ENCODE measurements at regions not wholly inside any gene's neighbourhood (a gene's known extent, or its start where the extent isn't known, plus 50 kb on each side); places are given as distances from the start of the nearest gene placed in this dataset.
"Not testable (repeated sequence)": the region's sequence is repeated elsewhere in the genome, so short reads cannot be mapped to it uniquely, and the experiment has no call there.

DNA sequence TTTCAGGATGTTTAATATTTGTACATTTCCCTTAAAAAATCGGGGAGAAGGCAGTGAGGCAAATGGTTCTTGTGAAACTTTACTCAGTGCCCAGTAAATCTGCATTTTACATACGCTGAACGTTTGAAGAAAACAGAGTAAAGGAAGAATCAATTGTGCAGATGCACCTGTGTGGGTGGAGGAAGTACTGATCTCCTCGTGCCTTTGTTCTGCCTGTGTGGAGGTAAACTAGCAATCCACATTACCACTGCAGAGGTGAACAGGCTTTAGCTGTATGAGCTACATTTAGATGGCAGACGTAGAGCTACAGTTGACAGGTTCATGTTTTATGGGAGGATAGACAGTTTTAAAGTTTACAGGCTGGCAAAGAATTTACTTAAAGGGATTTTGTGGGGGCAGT, 62.7 kb upstream of the VIPR2 start:
- no peak for DNase-seq

DNA sequence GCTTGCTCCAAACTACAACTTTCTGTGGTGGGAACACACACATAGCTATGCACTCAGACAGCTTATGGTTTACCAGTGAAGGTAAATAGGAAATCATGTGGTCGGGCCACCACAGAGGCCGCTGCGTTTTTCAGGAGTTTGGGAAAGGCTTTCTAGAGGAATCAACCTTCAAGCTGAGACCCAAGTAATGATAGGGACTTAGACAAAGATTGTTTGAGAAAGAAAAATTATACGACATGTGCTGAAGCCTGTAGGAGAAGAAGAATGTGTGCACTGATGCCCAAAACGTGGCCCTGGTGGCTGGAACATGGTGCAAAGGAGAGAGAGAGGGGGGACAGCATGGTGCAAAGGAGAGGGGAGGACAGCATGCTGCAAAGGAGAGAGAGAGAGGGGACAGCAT, 61.2 kb upstream of the VIPR2 start:
- no peak for DNase-seq

DNA sequence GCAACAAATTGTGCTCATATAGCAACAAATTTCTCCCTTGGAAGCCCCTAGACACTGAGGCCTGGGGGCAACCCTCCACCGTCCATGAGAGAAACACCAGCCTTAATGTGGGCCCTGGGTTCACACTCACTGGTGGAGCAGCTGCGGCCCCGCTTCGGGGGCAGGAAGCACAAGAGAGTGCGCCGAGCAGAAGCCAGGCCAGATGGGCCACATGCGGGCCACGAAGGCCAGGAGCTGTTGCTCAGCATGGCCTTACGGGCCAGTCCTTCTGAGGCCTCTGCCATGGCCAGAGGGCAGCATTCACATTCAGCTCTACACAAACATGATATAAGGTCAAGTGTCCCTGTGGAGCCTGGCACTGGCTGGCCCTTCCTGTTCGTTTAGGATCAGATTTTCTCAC, 60.0 kb upstream of the VIPR2 start:
- no peak for DNase-seq

DNA sequence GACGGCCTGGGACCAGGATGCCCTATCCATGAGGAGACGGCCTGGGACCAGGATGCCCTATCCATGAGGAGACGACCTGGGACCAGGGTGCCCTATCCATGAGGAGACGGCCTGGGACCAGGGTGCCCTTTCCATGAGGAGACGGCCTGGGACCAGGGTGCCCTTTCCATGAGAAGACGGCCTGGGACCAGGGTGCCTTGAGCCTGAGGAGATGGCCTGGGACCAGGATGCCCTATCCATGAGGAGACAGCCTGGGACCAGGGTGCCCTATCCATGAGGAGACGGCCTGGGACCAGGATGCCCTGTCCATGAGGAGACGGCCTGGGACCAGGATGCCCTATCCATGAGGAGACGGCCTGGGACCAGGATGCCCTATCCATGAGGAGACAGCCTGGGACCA, 58.6 kb upstream of the VIPR2 start:
- DNase-seq: not testable (repeated sequence)

DNA sequence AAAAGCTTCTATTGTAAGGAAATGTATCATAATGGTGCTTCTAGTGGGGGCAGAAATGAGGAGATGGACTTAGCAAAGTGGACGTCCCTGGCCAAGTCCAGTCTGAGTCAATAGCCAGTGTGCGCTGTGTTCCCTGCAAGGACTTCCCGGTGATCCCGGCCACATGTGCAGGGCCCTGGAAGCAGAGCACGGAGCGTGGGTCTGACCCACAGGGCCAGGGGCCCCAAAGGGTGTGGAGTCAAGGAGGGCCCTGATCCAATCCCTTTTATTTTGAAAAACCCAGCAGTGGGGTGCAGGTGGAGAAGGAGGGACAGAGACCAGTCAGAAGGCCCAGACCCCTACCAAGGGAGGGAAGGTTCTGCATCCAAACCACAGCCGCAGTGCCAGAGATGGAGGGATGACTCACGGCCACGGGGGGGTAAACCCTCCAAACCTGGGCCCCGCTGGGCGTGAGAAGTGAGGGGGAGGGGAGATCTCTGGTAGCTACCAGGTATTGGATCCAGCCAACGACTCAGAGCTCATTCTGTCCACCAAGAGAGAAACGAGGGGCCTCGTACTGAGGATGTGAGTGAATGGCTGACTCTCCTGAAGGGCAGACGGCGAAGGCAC, 57.2 kb upstream of the VIPR2 start:
- no peak for DNase-seq

DNA sequence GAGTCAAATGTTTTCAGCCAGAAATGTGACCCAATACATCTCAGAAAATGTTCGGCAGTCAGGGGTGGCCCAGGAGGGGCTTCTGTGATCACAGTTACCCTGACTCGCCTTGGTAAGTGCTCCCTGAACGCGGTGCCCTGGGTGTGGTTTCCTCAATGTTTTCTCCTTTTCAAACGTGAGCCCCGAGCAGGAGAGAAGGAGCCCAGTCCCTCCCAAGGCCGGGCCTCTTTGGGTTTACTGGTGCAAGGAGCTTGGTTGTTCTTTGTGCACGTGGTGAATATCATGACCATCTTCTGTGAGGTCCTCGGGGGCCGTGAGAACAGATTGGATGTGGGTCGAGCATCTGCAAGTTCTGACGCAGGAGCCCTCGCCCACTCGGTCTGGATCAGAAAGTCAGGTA, 55.8 kb upstream of the VIPR2 start:
- DNase-seq: no peak

DNA sequence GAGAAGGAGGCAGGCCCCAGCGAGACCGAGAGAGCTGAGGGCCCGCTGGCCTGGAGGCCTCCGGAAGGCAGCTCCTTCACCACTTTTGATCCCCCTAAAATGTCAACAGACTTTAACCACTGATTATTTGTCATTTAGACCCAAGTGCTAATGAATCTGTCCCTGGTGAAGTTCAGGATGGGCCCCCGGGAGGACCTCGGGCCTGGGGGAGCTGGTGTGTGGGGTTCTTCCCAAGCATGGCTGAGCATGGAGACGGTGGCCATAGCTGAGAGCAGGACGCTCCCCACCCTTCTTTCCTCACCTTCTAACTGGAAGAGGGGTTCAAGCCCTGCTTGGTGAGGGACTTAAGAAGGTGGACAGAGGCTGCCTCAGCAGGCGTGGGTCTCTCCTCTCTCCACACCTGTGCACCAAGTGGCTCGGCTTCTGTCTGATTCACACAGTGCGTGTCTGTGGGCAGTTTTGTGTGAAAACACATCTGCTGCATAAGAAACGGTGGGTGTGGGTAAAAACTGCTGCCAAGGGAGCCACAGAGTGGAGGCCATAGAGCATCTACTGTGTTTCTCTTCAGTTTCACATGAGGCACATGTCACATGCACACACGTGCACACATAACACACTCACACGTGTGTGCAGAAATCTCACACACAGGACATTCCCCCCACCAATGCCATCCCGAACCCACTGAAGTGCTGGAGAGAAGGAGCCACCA, 53.5 kb upstream of the VIPR2 start:
- DNase-seq: no peak

DNA sequence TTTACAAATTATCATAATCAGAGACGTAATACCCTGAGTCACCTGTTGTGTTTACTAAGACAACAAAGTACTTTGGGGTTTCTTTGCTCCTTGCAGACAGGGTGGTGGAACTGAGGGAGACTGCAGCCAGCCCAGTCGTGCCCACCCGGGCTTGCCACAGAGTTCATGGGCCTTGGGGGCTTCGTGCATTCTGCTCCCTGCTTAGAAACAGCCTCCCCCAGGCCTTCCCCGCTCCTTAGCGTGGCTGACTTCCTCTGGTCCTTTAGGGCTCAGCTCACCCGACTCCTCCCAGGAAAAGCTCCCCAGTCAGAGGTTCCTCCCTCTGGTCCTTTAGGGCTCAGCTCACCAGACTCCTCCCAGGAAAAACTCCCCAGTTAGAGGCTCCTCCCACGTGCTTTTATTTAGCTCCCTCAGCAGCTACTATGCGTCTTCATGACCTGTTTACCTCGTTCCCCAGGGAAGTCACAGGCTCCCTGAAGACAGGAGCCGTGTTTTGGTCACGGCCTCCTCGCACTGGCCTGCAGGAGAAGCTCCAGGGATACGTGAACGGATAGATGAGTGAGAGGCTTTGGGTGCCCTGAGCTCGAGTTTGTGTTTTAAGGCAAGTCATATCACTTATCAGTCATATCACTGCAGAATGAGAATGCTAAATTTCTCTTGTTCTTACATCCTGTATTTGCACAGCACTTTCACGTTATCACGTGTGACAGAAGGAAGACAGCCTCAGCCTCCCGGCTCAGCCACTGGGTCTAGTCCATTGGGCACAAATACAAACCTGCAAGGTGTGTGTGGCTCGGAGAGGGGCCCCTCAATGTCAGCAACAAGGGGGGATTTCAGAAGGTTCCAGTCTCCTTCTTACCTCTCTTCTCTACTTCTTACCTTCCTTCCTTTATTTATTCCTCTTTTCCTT, 52.7 kb upstream of the VIPR2 start:
- DNase-seq: peak; percentile 23

DNA sequence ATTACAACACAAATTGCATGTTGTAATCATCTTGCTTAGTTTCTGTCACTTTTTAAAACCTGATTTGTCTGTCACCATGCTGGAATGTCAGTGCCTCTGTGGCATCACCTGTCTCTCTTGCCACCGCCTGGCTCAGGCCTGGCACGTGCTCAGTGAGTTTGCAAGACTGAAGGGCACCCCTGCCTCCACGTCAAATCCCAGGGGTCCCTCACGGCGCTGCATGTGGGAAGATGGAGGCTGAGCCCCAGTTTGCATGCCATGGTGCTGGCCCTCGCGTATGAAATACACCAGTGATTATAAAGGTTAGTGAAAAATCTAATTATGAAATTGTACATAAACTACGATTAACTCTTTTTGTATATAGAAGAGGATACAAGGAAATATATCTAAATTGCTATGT, 51.9 kb upstream of the VIPR2 start:
- DNase-seq: no peak

DNA sequence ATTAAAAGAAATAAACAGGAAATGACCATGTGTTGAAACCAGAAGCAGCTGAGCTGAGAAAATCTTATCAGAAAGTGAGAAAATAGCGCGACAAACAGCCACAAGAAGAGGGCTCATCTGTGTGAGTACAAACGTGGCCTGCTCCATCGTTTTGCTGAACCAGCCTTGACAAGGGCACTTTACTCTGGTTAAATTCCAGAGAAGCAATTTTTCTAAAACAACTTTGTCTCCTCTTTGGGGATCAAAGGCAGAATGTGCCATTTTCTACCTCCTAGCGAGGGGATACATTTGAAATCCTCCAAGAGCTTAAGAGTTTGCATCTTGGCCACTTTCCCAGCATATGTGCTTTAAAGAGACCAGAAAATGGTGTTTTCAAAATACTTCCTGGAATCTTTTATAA, 51.3 kb upstream of the VIPR2 start:
- peak; percentile 12 for DNase-seq
